Stimulated activated CD8-positive, alpha-beta memory T cell treated with anti-CD3 and anti-CD28 coated beads, Interleukin-15, amount 100 ng/mL, for 1 hour (primary cell): ENCODE measurements at regions not wholly inside any gene's neighbourhood (a gene's known extent, or its start where the extent isn't known, plus 50 kb on each side); places are given as distances from the start of the nearest gene placed in this dataset.

Source experiments
- DNase-seq: peaks from one replicate; pipeline ENCODE4 v3.0.0-alpha.2; 2020; ENCODE audit warnings: low read depth

GRCh38 chr6:14254505-14254904 lies 136.9 kb downstream of the CD83 start:
- DNase-seq: no peak

- DNase-seq: no peak
Observed at GRCh38 chr6:14255916-14256315, 138.3 kb downstream of the CD83 start.

- DNase-seq: no peak
Observed at GRCh38 chr6:14258117-14258516, 140.5 kb downstream of the CD83 start.

- no peak for DNase-seq
Observed at GRCh38 chr6:14258695-14259593, 141.4 kb downstream of the CD83 start.

- DNase-seq: no peak
Observed at GRCh38 chr6:14259594-14260152, 142.1 kb downstream of the CD83 start.

- no peak for DNase-seq
Observed at GRCh38 chr6:14260839-14261238, 143.3 kb downstream of the CD83 start.

GRCh38 chr6:14263881-14264424 lies 146.4 kb downstream of the CD83 start:
- no peak for DNase-seq

GRCh38 chr6:14265049-14266021 lies 147.8 kb downstream of the CD83 start:
- no peak for DNase-seq

GRCh38 chr6:14266266-14266665 lies 148.7 kb downstream of the CD83 start:
- DNase-seq: no peak

- no peak for DNase-seq
Observed at GRCh38 chr6:14267885-14268660, 150.5 kb downstream of the CD83 start.

GRCh38 chr6:14269436-14269835 lies 151.9 kb downstream of the CD83 start:
- no peak for DNase-seq

- DNase-seq: no peak
Observed at GRCh38 chr6:14270142-14270893, 152.7 kb downstream of the CD83 start.

- DNase-seq: no peak
Observed at GRCh38 chr6:14270925-14271788, 153.6 kb downstream of the CD83 start.

GRCh38 chr6:14271789-14272736 lies 154.5 kb downstream of the CD83 start:
- DNase-seq: no peak

- no peak for DNase-seq
Observed at GRCh38 chr6:14272737-14273085, 155.1 kb downstream of the CD83 start.

GRCh38 chr6:14273191-14273590 lies 155.6 kb downstream of the CD83 start:
- no peak for DNase-seq

- DNase-seq: no peak
Observed at GRCh38 chr6:14274016-14274415, 156.4 kb downstream of the CD83 start.
